H1 (cell line): ENCODE measurements at regions not wholly inside any gene's neighbourhood (a gene's known extent, or its start where the extent isn't known, plus 50 kb on each side); places are given as distances from the start of the nearest gene placed in this dataset.

Experiments
- ATF3 ChIP-seq: IDR thresholded peaks from 2 replicates; pipeline ENCODE4 v1.6.1; 2011; ENCODE audit warnings: low read depth, mild to moderate bottlenecking, low read length; ENCODE audit not compliant: insufficient read depth
- CTBP2 ChIP-seq: IDR thresholded peaks from 2 replicates; pipeline ENCODE4 v1.7.0; 2011; ENCODE audit warnings: borderline replicate concordance, mild to moderate bottlenecking, moderate library complexity, mixed read lengths, low read length; ENCODE audit not compliant: insufficient read depth, insufficient read length
- HDAC2 ChIP-seq, 2 experiments: fragments of 300-600 bp in 1 of 2; sonication (generic) in 1 of 2; IDR thresholded peaks; 2 replicates each; pipeline ENCODE4 v1.6.1; 2011 to 2012; ENCODE audit warnings: low read depth in 2 of 2, low read length in 2 of 2, mild to moderate bottlenecking in 2 of 2, moderate library complexity in 2 of 2, borderline replicate concordance in 1 of 2, inconsistent platforms in 1 of 2
- MAX ChIP-seq: IDR thresholded peaks from 2 replicates; pipeline ENCODE4 v1.6.1; 2012; ENCODE audit warnings: inconsistent platforms
- SP2 ChIP-seq: IDR thresholded peaks from 2 replicates; pipeline ENCODE4 v1.6.1; 2012; ENCODE audit warnings: mild to moderate bottlenecking, low read length, inconsistent platforms
- TCF12 ChIP-seq: IDR thresholded peaks from 2 replicates; pipeline ENCODE4 v1.6.1; 2011; ENCODE audit warnings: low read depth, mild to moderate bottlenecking, low read length
- ZNF274 ChIP-seq: IDR thresholded peaks from 2 replicates; pipeline ENCODE4 v1.7.0; 2012; ENCODE audit warnings: low read length, borderline replicate concordance; ENCODE audit errors: extremely low read depth
- TF ChIP-seq, protein P1 (sequence below): fragments of 300-600 bp; sonication (generic); IDR thresholded peaks from 2 replicates; pipeline ENCODE4 v1.7.1; 2012; ENCODE audit warnings: low read length, moderate library complexity, mild to moderate bottlenecking, inconsistent platforms; ENCODE audit not compliant: insufficient replicate concordance

DNA sequence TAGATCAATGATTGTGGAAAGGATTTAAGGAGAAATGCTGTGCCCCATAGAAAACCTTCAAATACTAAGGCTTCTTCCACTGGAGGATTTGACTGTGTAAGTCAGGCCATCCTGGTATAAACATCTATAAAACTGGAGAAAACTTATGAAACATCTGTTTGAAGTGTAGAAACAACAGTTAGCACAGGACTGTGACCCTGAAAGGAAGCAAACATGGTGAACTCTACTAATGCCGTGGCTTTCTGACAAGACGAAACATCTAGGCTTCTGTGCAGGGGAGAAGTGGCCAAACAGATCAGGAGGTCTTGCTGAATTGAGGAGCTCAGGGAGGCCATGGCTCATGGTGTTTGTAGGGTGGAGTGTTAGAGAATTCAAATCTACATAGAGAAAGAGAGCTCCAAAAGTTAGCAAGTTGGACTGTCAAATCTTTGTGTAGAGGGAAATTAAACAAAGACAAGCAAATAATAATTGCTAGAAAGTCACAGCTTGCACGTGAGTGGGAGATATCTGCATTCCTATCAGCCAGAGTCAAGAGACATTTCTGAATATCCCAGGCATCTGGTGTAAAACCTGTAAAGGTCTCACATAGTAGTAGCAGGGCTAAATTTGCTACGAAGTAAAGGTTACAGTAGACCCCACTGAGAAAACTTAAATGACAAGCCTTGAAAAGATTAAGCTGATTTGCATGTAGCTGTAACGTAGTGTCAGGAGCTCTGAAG, 566.8 kb upstream of the B3GALT2 start (continued):
- no peak for TF ChIP-seq HDAC2 (IDR thresholded peaks at IDR 0.05; ENCODE audit: borderline replicate concordance in 1 of 2, low read depth in 2 of 2, low read length in 2 of 2)
- TF ChIP-seq ATF3: no peak
- no peak for TF ChIP-seq MAX
- TF ChIP-seq SP2: no peak
- TF ChIP-seq, protein P1, sequence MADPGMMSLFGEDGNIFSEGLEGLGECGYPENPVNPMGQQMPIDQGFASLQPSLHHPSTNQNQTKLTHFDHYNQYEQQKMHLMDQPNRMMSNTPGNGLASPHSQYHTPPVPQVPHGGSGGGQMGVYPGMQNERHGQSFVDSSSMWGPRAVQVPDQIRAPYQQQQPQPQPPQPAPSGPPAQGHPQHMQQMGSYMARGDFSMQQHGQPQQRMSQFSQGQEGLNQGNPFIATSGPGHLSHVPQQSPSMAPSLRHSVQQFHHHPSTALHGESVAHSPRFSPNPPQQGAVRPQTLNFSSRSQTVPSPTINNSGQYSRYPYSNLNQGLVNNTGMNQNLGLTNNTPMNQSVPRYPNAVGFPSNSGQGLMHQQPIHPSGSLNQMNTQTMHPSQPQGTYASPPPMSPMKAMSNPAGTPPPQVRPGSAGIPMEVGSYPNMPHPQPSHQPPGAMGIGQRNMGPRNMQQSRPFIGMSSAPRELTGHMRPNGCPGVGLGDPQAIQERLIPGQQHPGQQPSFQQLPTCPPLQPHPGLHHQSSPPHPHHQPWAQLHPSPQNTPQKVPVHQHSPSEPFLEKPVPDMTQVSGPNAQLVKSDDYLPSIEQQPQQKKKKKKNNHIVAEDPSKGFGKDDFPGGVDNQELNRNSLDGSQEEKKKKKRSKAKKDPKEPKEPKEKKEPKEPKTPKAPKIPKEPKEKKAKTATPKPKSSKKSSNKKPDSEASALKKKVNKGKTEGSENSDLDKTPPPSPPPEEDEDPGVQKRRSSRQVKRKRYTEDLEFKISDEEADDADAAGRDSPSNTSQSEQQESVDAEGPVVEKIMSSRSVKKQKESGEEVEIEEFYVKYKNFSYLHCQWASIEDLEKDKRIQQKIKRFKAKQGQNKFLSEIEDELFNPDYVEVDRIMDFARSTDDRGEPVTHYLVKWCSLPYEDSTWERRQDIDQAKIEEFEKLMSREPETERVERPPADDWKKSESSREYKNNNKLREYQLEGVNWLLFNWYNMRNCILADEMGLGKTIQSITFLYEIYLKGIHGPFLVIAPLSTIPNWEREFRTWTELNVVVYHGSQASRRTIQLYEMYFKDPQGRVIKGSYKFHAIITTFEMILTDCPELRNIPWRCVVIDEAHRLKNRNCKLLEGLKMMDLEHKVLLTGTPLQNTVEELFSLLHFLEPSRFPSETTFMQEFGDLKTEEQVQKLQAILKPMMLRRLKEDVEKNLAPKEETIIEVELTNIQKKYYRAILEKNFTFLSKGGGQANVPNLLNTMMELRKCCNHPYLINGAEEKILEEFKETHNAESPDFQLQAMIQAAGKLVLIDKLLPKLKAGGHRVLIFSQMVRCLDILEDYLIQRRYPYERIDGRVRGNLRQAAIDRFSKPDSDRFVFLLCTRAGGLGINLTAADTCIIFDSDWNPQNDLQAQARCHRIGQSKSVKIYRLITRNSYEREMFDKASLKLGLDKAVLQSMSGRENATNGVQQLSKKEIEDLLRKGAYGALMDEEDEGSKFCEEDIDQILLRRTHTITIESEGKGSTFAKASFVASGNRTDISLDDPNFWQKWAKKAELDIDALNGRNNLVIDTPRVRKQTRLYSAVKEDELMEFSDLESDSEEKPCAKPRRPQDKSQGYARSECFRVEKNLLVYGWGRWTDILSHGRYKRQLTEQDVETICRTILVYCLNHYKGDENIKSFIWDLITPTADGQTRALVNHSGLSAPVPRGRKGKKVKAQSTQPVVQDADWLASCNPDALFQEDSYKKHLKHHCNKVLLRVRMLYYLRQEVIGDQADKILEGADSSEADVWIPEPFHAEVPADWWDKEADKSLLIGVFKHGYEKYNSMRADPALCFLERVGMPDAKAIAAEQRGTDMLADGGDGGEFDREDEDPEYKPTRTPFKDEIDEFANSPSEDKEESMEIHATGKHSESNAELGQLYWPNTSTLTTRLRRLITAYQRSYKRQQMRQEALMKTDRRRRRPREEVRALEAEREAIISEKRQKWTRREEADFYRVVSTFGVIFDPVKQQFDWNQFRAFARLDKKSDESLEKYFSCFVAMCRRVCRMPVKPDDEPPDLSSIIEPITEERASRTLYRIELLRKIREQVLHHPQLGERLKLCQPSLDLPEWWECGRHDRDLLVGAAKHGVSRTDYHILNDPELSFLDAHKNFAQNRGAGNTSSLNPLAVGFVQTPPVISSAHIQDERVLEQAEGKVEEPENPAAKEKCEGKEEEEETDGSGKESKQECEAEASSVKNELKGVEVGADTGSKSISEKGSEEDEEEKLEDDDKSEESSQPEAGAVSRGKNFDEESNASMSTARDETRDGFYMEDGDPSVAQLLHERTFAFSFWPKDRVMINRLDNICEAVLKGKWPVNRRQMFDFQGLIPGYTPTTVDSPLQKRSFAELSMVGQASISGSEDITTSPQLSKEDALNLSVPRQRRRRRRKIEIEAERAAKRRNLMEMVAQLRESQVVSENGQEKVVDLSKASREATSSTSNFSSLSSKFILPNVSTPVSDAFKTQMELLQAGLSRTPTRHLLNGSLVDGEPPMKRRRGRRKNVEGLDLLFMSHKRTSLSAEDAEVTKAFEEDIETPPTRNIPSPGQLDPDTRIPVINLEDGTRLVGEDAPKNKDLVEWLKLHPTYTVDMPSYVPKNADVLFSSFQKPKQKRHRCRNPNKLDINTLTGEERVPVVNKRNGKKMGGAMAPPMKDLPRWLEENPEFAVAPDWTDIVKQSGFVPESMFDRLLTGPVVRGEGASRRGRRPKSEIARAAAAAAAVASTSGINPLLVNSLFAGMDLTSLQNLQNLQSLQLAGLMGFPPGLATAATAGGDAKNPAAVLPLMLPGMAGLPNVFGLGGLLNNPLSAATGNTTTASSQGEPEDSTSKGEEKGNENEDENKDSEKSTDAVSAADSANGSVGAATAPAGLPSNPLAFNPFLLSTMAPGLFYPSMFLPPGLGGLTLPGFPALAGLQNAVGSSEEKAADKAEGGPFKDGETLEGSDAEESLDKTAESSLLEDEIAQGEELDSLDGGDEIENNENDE: no peak
- TF ChIP-seq ZNF274: no peak
- TF ChIP-seq CTBP2: no peak
- TF ChIP-seq TCF12: no peak
